ENCODE measurements at regions not wholly inside any gene's neighbourhood (a gene's known extent, or its start where the extent isn't known, plus 50 kb on each side); places are given as distances from the start of the nearest gene placed in this dataset.

DNA sequence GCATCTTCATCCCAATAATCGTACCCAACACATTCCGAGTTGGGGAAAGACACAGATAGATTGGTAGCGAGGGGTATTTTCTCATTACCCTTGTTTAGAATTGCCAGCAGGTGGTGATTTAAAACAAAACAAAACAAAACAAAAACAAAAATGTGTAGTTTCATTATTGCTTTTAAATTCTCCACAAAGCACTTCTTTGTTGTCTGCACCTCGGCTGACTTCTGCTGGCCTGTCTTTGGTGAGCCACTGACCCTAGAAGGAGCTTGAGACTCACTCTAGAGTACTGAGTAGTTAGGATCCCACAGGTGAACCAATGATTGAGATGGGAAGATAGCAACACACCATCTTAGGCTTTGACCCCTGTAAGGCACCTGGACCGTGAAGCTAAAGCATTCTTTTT is 105.4 kb upstream of the BET1 start:
- Histone ChIP-seq H3K36me3 (ENCODE audit: control insufficient read depth, insufficient read depth, low read length) (no peaks in the 10 kb centered on the region), H3K14ac (replicated peaks; ENCODE audit: low read depth, low read length) (no peak overlapping the region), H3K9me1 (ENCODE audit: insufficient read depth, low read length) (no peaks in the 10 kb centered on the region), H4K8ac (ENCODE audit: low read depth in 2 of 2, low read length in 2 of 2) (no peak overlapping the region), H4K5ac (ENCODE audit: low read depth, low read length) (no peak overlapping the region), H3K27me3 (ENCODE audit: control insufficient read depth, insufficient read depth, low read length) (no peaks in the 10 kb centered on the region), H3K4me3 (ENCODE audit: insufficient read depth, low read depth, low read length) (no peak overlapping the region), H2AFZ (replicated peaks; ENCODE audit: low read length, poor library complexity) (no peak overlapping the region), H3K23ac (ENCODE audit: low read depth, low read length) (no peak overlapping the region), H3K4ac (ENCODE audit: low read depth, low read length) (no peak overlapping the region), H3K9ac (ENCODE audit: low read depth, low read length) (no peak overlapping the region), H4K20me1 (ENCODE audit: insufficient read depth, low read length) (no peaks in the 10 kb centered on the region), H3K27ac (ENCODE audit: insufficient read depth, low read length) (no peak overlapping the region), H3K18ac (ENCODE audit: low read depth, low read length) (peak overlapping the region; percentile 52; the same call in 1 of the 2 replicates), H2BK120ac (ENCODE audit: low read depth, low read length) (no peak overlapping the region), H3K79me1 (ENCODE audit: low read depth in 1 of 2, low read length in 2 of 2) (no peaks in the 10 kb centered on the region), H2AK9ac (replicated peaks; ENCODE audit: low read depth, low read length, poor library complexity) (no peak overlapping the region), H3K56ac (ENCODE audit: extremely low read depth, insufficient read depth, low read length) (no peak overlapping the region), H2AK5ac (ENCODE audit: low read depth, low read length) (no peak overlapping the region), H3K9me3 (ENCODE audit: control insufficient read depth, insufficient read depth, low read length) (no peaks in the 10 kb centered on the region), H2BK15ac (ENCODE audit: low read depth, low read length) (no peak overlapping the region), H2BK5ac (ENCODE audit: low read depth, low read length, poor library complexity, severe bottlenecking) (no peak overlapping the region), H4K91ac (ENCODE audit: insufficient read depth, low read depth, low read length) (no peak overlapping the region; the same call in 1 of the 2 replicates), H3K4me1 (ENCODE audit: control insufficient read depth, insufficient read depth, low read length) (peaks cover 5% of the 10 kb centered on the region), H2BK20ac (ENCODE audit: low read depth, low read length) (no peak overlapping the region; the same call in 1 of the 2 replicates), H3K4me2 (ENCODE audit: low read depth, low read length) (no peak overlapping the region)
- in situ Hi-C loops (cut with MboI; ENCODE audit: low sequenced_read_pairs) (no loop called here), dilution Hi-C loops (cut with HindIII; ENCODE audit: low sequenced_read_pairs, unreplicated experiment) (no loop called here), intact Hi-C loops (cut with micrococcal nuclease) (no loop called here)
- no peak for TF ChIP-seq RAD21 (IDR thresholded peaks at IDR 0.05; ENCODE audit: low read length)
- no peak for TF ChIP-seq RFX5 (IDR thresholded peaks at IDR 0.05; ENCODE audit: low read depth, low read length)
- no peak for TF ChIP-seq CEBPB (IDR thresholded peaks at IDR 0.05; ENCODE audit: low read depth, low read length)
- no peak for TF ChIP-seq MAFK (IDR thresholded peaks at IDR 0.05; ENCODE audit: low read depth, low read length)
- TF ChIP-seq POLR2A (IDR thresholded peaks at IDR 0.05; ENCODE audit: low read depth, low read length), result no peak
- no peak for TF ChIP-seq BHLHE40 (IDR thresholded peaks at IDR 0.05; ENCODE audit: low read depth, low read length)
- ChIA-PET POLR2A (ENCODE audit: unreplicated experiment) (no interaction called here), CTCF (no interaction called here)
- BruUV-seq (replicated peaks), result no TSS peak
- WGBS, 2 experiments (ENCODE audit: extremely low coverage in 2 of 2, insufficient read length in 1 of 2), result no CpG with 5 or more reads among the region's 5 CpGs
- ATAC-seq (ENCODE audit: low read depth), result no peak
- no peak for DNase-seq

All from IMR-90 (cell line).